ENCODE measurements at regions not wholly inside any gene's neighbourhood (a gene's known extent, or its start where the extent isn't known, plus 50 kb on each side); places are given as distances from the start of the nearest gene placed in this dataset.
"Not testable (repeated sequence)": the region's sequence is repeated elsewhere in the genome, so short reads cannot be mapped to it uniquely, and the experiment has no call there.

DNA sequence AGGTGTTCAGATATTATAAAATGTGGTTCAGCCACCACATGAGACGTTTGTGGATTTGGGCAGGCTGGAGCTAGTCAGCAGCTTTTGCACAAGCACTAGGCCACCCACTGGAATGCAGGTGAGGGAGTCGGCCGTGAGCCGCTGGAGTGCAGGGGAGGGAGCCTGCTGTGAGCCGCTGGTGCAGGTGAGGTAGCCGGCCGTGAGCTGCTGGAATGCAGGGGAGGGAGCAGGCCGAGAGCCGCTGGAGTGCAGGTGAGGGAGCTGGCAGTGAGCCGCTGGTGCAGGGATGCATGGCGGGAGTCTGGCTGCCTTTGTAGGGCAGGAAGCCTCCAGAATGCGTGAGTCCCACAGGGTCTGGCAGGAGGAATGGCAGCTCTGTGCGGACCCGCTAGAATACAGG lies 1907.6 kb upstream of the DEFB115 start:
- no peaks in the 10 kb centered on the region for H3K36me3 ChIP-seq
- no peak overlapping the region for H3K27ac ChIP-seq
- DNase-seq: no peak
- no peak for TF ChIP-seq POLR2A (IDR thresholded peaks at IDR 0.05)
- H3K4me1 ChIP-seq: no peaks in the 10 kb centered on the region
- H3K9me3 ChIP-seq: no peaks in the 10 kb centered on the region
- 79 to 84% methylated on average over 14 of the region's 14 CpGs for WGBS, 2 donors
- no peak overlapping the region for H3K4me3 ChIP-seq
- intact Hi-C loops (cut with DNase I): no loop called here
- H3K27me3 ChIP-seq: no peaks in the 10 kb centered on the region

DNA sequence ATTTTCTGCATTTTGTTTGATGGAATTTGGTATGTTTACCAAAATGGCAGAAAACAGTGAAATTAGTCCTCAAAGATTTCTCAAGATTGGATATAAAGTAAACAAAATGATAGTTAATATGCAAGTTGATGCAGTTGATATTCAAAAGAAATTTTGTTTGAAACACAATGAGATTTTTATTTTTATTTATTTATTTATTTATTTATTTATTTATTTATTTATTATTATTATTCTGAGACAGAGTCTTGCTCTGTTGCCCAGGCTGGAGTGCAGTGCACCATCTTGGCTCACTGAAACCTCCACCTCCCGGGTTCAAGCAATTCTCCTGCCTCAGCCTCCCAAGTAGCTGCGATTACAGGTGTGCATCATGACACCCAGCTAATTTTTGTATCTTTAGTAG lies 1881.5 kb upstream of the DEFB115 start:
- H3K9me3 ChIP-seq; DNase-seq; H3K4me1 ChIP-seq; H3K36me3 ChIP-seq; H3K27ac ChIP-seq; H3K27me3 ChIP-seq; H3K4me3 ChIP-seq; intact Hi-C loops (cut with DNase I): not testable (repeated sequence)
- WGBS, 2 donors: 60 to 68% methylated on average over 2 of the region's 2 CpGs

DNA sequence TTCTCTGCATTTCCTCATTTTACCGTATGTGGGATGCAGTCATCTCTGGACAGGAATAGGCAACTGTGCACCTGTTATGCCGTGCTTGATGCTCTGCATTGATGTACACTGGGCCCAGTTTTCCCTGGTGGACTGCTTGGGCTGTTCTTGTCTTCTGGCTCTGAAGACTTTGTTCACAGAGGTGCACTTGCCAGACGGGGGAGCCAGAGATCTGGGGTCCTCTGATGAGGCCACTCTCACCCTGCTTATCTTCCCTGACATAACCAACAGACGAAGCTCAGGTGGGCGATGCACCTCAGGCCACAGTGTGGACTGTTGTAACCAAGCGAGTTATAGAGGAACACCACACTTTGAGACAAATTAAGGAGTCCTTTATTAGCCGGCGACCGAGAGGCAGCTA lies 1864.6 kb upstream of the DEFB115 start:
- H3K4me1 ChIP-seq; H3K4me3 ChIP-seq; H3K36me3 ChIP-seq; intact Hi-C loops (cut with DNase I); H3K9me3 ChIP-seq; H3K27ac ChIP-seq; H3K27me3 ChIP-seq; DNase-seq: not testable (repeated sequence)
- 51 to 54% methylated on average over 9 of the region's 9 CpGs for WGBS, 2 donors

DNA sequence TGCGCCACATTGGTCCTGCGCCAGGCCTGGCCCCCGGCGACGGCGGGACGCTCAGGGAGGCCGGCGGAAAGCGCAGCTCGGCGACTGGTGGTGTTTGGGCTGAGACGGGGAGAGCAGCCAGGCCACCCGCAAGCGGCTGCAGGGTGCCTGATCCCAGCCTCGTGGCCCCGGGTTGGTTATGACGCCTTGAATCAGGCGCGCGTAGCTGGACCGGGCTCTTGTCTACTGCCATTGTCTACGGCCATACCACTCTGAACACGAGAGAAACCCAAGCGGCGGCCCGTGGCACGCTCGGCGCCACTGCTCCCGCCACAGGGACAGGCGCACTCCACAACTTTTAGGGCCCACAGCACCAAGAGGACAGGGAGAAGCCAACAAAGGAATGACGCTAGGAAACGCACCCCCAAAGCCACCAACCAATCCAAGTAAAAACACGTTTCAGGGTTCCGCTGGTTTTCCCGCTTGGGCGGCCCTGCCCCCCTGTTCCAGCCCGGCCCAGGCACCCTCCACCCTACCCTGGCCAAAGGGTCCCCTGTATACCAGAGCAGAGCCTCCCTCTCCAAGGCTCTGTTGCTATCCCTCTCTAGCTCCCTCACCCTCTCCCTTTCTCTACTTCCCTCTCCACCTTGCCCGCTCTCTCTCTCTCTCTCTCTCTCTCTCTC lies 1849.3 kb upstream of the DEFB115 start:
- Histone ChIP-seq H3K4me3 (no peak overlapping the region), H3K36me3 (no peaks in the 10 kb centered on the region), H3K4me1 (peaks cover 0 to 20% (median 0%) of the 10 kb centered on the region in 4 donors), H3K9me3 (no peaks in the 10 kb centered on the region), H3K27ac (no peak overlapping the region), H3K27me3 (peaks cover 0 to 59% (median 0%) of the 10 kb centered on the region in 3 donors)
- intact Hi-C loops (cut with DNase I): no loop called here
- no peak for DNase-seq
- TF ChIP-seq EP300 (IDR thresholded peaks at IDR 0.05): no peak
- WGBS, 2 donors: 47 to 55% methylated on average over 39 to 40 of the region's 40 CpGs

DNA sequence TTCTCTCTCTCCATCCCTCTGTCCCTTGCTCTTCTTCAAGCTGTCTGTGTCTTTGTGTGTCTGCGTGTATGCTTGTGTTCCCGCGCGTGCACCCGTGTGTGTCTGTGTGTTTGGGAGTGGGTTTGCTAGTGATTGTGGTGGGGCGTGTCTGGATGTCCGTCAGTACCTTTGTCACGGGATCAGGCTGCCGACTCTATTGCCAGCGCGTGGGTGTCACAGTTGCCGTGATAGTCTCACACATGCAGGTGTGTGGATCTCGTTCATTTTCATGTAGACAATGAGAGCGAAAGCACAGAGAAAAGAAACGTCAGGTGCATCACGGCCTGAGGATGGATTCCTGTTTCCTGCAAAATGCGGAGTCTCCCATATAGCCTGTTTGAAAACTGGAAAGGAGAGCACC lies 1848.8 kb upstream of the DEFB115 start:
- WGBS, 2 donors: 55 to 65% methylated on average over 17 of the region's 17 CpGs
- H3K9me3 ChIP-seq; intact Hi-C loops (cut with DNase I); H3K4me3 ChIP-seq; H3K36me3 ChIP-seq; DNase-seq; H3K27ac ChIP-seq: not testable (repeated sequence)
- Histone ChIP-seq H3K4me1 (peaks cover 0 to 20% (median 0%) of the 10 kb centered on the region in 4 donors), H3K27me3 (peaks cover 0 to 61% (median 0%) of the 10 kb centered on the region in 3 donors)

DNA sequence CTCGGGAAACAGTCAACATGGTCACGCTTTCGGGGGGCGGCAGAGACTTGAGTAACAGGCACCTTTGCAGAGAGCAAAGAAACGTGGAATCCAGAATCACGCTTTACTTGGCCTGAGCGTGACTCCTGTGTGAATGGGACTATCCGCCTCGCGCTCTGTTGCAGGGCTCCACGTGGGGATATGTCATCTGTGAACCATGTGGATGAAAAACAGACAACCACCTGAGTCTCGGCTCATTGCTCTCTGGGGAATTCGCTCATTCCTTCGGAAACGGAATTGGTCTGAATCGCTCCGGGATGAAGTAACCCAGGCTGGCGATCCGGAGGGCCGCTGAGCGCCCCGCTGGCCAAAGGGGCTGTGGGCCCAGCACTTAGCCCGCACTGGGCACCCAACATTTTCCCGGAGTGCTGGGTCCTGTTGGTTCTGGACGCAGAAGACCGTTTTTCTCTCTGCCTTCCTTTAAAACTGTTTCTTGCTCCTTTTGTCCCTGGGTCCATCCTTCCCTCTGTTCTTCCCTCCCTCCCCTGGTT lies 1848.2 kb upstream of the DEFB115 start:
- Histone ChIP-seq H3K4me1 (peaks cover 0 to 20% (median 0%) of the 10 kb centered on the region in 4 donors), H3K27me3 (peaks cover 0 to 66% (median 0%) of the 10 kb centered on the region in 3 donors)
- H3K4me3 ChIP-seq; H3K36me3 ChIP-seq; intact Hi-C loops (cut with DNase I); DNase-seq; H3K27ac ChIP-seq; H3K9me3 ChIP-seq: not testable (repeated sequence)
- WGBS, 2 donors: 51 to 66% methylated on average over 26 of the region's 26 CpGs

DNA sequence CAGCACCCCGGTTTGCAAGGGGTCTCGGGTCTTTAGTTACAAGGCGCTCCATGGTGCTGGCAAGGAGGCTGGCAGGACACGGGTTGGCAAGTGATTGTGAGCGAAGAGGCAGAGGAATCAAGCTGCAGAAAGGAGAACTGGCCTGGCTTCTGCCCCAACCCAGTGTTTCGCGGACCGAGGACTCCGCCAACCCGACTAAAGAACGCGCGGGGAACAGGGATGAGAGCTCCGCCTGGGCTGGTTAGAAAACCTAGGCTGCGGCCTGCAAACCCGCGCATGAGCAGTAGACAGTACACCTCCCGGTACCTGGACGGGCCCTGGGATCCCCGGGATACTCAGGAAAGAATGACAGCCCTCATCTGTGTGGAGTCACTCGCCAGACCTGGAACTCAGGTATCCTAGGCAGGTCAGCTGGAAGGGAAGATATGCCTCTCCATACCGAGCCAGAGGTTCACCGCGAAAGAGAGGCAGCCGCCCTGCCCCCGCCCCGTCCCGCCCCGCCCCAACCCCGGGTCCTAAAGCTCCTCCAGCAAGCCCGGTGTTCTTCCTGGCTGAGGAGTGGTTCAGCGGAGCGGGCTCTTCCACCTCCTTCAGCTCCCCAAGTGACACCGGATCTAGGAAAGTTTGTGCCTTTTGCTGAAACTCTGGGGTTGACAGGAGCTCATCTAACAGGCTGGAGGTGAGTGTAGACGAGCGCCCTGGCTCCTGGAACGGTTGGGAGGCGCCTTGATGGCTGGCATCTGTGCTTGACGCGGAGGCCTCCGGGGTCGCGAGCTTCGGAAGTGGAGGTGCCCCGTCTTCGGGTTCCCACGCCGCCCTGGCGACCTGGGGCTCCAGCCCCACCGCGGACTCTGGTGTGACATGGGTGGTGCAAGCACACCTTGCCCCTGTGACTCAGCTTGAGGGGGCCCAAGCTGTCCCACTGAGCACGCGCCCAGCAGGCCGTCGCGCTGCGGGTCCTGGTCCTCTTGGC lies 1847.3 kb upstream of the DEFB115 start:
- WGBS, 2 donors: 46 to 59% methylated on average over 57 of the region's 57 CpGs
- no peaks in the 10 kb centered on the region for H3K9me3 ChIP-seq
- peaks cover 0 to 74% (median 0%) of the 10 kb centered on the region in 3 donors for H3K27me3 ChIP-seq
- H3K4me3 ChIP-seq: no peak overlapping the region
- DNase-seq: no peak
- peaks cover 0 to 20% (median 0%) of the 10 kb centered on the region in 4 donors for H3K4me1 ChIP-seq
- no peak overlapping the region for H3K27ac ChIP-seq
- intact Hi-C loops (cut with DNase I): no loop called here
- TF ChIP-seq EP300 (IDR thresholded peaks at IDR 0.05) (no peak), POLR2AphosphoS5 (IDR thresholded peaks at IDR 0.05) (no peak), POLR2A (IDR thresholded peaks at IDR 0.05) (no peak)
- TF ChIP-seq, protein P1, sequence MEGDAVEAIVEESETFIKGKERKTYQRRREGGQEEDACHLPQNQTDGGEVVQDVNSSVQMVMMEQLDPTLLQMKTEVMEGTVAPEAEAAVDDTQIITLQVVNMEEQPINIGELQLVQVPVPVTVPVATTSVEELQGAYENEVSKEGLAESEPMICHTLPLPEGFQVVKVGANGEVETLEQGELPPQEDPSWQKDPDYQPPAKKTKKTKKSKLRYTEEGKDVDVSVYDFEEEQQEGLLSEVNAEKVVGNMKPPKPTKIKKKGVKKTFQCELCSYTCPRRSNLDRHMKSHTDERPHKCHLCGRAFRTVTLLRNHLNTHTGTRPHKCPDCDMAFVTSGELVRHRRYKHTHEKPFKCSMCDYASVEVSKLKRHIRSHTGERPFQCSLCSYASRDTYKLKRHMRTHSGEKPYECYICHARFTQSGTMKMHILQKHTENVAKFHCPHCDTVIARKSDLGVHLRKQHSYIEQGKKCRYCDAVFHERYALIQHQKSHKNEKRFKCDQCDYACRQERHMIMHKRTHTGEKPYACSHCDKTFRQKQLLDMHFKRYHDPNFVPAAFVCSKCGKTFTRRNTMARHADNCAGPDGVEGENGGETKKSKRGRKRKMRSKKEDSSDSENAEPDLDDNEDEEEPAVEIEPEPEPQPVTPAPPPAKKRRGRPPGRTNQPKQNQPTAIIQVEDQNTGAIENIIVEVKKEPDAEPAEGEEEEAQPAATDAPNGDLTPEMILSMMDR (IDR thresholded peaks at IDR 0.05): no peak
- no peaks in the 10 kb centered on the region for H3K36me3 ChIP-seq
